Activated T-cell treated with anti-CD3 and anti-CD28 coated beads for 24 hours (primary cell): ENCODE measurements at regions not wholly inside any gene's neighbourhood (a gene's known extent, or its start where the extent isn't known, plus 50 kb on each side); places are given as distances from the start of the nearest gene placed in this dataset.

ENCODE experiments used
- DNase-seq: peaks from one replicate; pipeline ENCODE4 v3.0.0-alpha.2; 2020; ENCODE audit warnings: low read depth

- DNase-seq, result no peak
Measured at GRCh38 chr16:6932871-6933385, 399.7 kb upstream of the RBFOX1 start.

- no peak for DNase-seq
Measured at GRCh38 chr16:6929868-6930267, 402.8 kb upstream of the RBFOX1 start.

- no peak for DNase-seq
Measured at GRCh38 chr16:6926762-6927161, 405.9 kb upstream of the RBFOX1 start.

GRCh38 chr16:6926341-6926740 lies 406.3 kb upstream of the RBFOX1 start:
- DNase-seq, result no peak

GRCh38 chr16:6918646-6919045 lies 414.0 kb upstream of the RBFOX1 start:
- DNase-seq, result no peak

- DNase-seq, result no peak
Measured at GRCh38 chr16:6916946-6917345, 415.7 kb upstream of the RBFOX1 start.

- DNase-seq, result no peak
Measured at GRCh38 chr16:6913566-6913965, 419.1 kb upstream of the RBFOX1 start.

- DNase-seq, result no peak
Measured at GRCh38 chr16:6910301-6910700, 422.3 kb upstream of the RBFOX1 start.

GRCh38 chr16:6905601-6906000 lies 427.0 kb upstream of the RBFOX1 start:
- DNase-seq, result no peak

- DNase-seq, result no peak
Measured at GRCh38 chr16:6903671-6904070, 429.0 kb upstream of the RBFOX1 start.

GRCh38 chr16:6898896-6899295 lies 433.7 kb upstream of the RBFOX1 start:
- no peak for DNase-seq

- DNase-seq, result no peak
Measured at GRCh38 chr16:6897876-6898485, 434.7 kb upstream of the RBFOX1 start.

- no peak for DNase-seq
Measured at GRCh38 chr16:6892966-6893365, 439.7 kb upstream of the RBFOX1 start.

GRCh38 chr16:6891496-6891895 lies 441.1 kb upstream of the RBFOX1 start:
- DNase-seq, result no peak

GRCh38 chr16:6888531-6888930 lies 444.1 kb upstream of the RBFOX1 start:
- no peak for DNase-seq

GRCh38 chr16:6884002-6884401 lies 448.6 kb upstream of the RBFOX1 start:
- DNase-seq, result no peak

- DNase-seq, result no peak
Measured at GRCh38 chr16:6880263-6880662, 452.4 kb upstream of the RBFOX1 start.

GRCh38 chr16:6864671-6865070 lies 468.0 kb upstream of the RBFOX1 start:
- no peak for DNase-seq

- DNase-seq, result no peak
Measured at GRCh38 chr16:6864244-6864643, 468.4 kb upstream of the RBFOX1 start.

- no peak for DNase-seq
Measured at GRCh38 chr16:6863135-6863534, 469.5 kb upstream of the RBFOX1 start.

- DNase-seq, result no peak
Measured at GRCh38 chr16:6861815-6862477, 470.7 kb upstream of the RBFOX1 start.

GRCh38 chr16:6861135-6861814 lies 471.4 kb upstream of the RBFOX1 start:
- DNase-seq, result no peak

- no peak for DNase-seq
Measured at GRCh38 chr16:6857575-6857974, 475.1 kb upstream of the RBFOX1 start.
